K562 (cell line): ENCODE measurements at regions not wholly inside any gene's neighbourhood (a gene's known extent, or its start where the extent isn't known, plus 50 kb on each side); places are given as distances from the start of the nearest gene placed in this dataset.

Source experiments
- ATAC-seq: fragments of 200-7000 bp; cut with Tn5 transposase; 3 replicates; pipeline ENCODE4 v1.9.1; 2020; ENCODE audit warnings: moderate library complexity
- BruUV-seq: library from RNA; stranded (reverse); fragments of 400-500 nt; replicated peaks from 2 replicates; lab custom pipeline; 2021; lab: Mats Ljungman, UMichigan
- CTCF ChIA-PET: fragments of 300-600 bp; formaldehyde crosslinking; extraction: SDS; loops from one replicate; lab custom pipeline; 2021; ENCODE audit warnings: low intra/inter-chr PET ratio; lab: Yijun Ruan, JAX
- POLR2A ChIA-PET: fragments of 300-600, 350-650 bp; sonication (Branson Sonifier 250); formaldehyde crosslinking; extraction: SDS; loops from one replicate; lab custom pipeline; 2021; ENCODE audit warnings: antibody characterized with exemption, inconsistent platforms; lab: Yijun Ruan, JAX
- DNase-seq, 4 experiments: peaks; one replicate each; pipeline versions ENCODE4 v3.0.0 to v3.0.0-alpha.2; 2011 to 2018; ENCODE audit warnings: low spot score in 3 of 4, mixed read lengths in 3 of 4; ENCODE audit errors: extremely low read depth in 1 of 4
- FAIRE-seq: peaks from 2 replicates; lab custom pipeline; 2011; peaks lifted over from hg19 to GRCh38; lab: Jason Lieb, UNC
- H2AFZ ChIP-seq: 2 replicates; pipeline ENCODE4 v1.6.0; 2011; ENCODE audit warnings: low read depth, low read length, control low read depth, inconsistent platforms
- H3K27ac ChIP-seq: fragments of 200-600 bp; 3 replicates; pipeline ENCODE4 v1.8.0; 2011; ENCODE audit warnings: low read depth, mild to moderate bottlenecking, control low read depth, inconsistent platforms, low read length, moderate library complexity, mixed read lengths; ENCODE audit errors: extremely low read depth
- H3K27me3 ChIP-seq, 2 experiments: fragments of 300-600 bp in 1 of 2; 2 replicates in 1 of 2; 3 replicates in 1 of 2; pipeline versions ENCODE4 v1.6.0 to v1.8.0; 2011; ENCODE audit warnings: inconsistent platforms in 2 of 2, low read length in 2 of 2, mild to moderate bottlenecking in 1 of 2, mixed read lengths in 1 of 2, moderate library complexity in 1 of 2; ENCODE audit not compliant: control insufficient read depth in 2 of 2, insufficient read depth in 2 of 2
- H3K36me3 ChIP-seq: fragments of 300-600 bp; 3 replicates; pipeline ENCODE4 v1.8.0; 2011; ENCODE audit warnings: mild to moderate bottlenecking, low read length, inconsistent platforms; ENCODE audit not compliant: control insufficient read depth, insufficient read depth
- H3K4me1 ChIP-seq, 2 experiments: fragments of 200-600 bp in 1 of 2; replicated peaks in 1 of 2; 2 replicates in 1 of 2; 3 replicates in 1 of 2; pipeline versions ENCODE4 v1.5.1 to v1.8.0; 2011; ENCODE audit warnings: inconsistent platforms in 2 of 2, low read length in 2 of 2, mild to moderate bottlenecking in 1 of 2, mixed read lengths in 1 of 2, moderate library complexity in 1 of 2; ENCODE audit not compliant: control insufficient read depth in 2 of 2, insufficient read depth in 2 of 2
- H3K4me2 ChIP-seq: 2 replicates; pipeline ENCODE4 v1.6.1; 2011; ENCODE audit warnings: low read length, control low read depth, inconsistent platforms, mixed read lengths; ENCODE audit not compliant: insufficient read depth
- H3K4me3 ChIP-seq: fragments of 200-600 bp; sonication (generic), shearing (Covaris generic); 2 replicates; pipeline ENCODE4 v1.5.1; 2016; ENCODE audit warnings: control low read depth, inconsistent platforms
- H3K79me2 ChIP-seq: fragments of 200-600 bp; 3 replicates; pipeline ENCODE4 v1.8.0; 2011; ENCODE audit warnings: low read length, inconsistent platforms; ENCODE audit not compliant: control insufficient read depth, insufficient read depth
- H3K9ac ChIP-seq, 2 experiments: 2 replicates each; pipeline versions ENCODE4 v1.6.0 to v1.6.1; 2011; ENCODE audit warnings: low read depth in 2 of 2, low read length in 2 of 2, control low read depth in 1 of 2, inconsistent platforms in 1 of 2, mild to moderate bottlenecking in 1 of 2, mixed read lengths in 1 of 2; ENCODE audit not compliant: insufficient read depth in 1 of 2
- H3K9me1 ChIP-seq: one replicate; pipeline ENCODE4 v1.6.0; 2011; ENCODE audit warnings: inconsistent platforms, mild to moderate bottlenecking, low read length, moderate library complexity; ENCODE audit not compliant: control insufficient read depth, insufficient read depth
- H3K9me3 ChIP-seq: replicated peaks from 2 replicates; pipeline ENCODE4 v1.5.1; 2011; ENCODE audit warnings: low read depth, low read length, inconsistent platforms; ENCODE audit not compliant: control insufficient read depth, insufficient read depth
- H4K20me1 ChIP-seq: replicated peaks from 2 replicates; pipeline ENCODE4 v1.6.1; 2011; ENCODE audit warnings: low read length, inconsistent platforms, mixed read lengths; ENCODE audit not compliant: control insufficient read depth, insufficient read depth
- BRF2 ChIP-seq: IDR thresholded peaks from 3 replicates; pipeline ENCODE4 v1.6.1; 2011; ENCODE audit warnings: borderline replicate concordance, mild to moderate bottlenecking; ENCODE audit not compliant: insufficient read length, insufficient read depth
- GTF2F1 ChIP-seq: IDR thresholded peaks from 2 replicates; pipeline ENCODE4 v1.6.1; 2011; ENCODE audit warnings: low read depth, low read length, improper control_type of control experiment
- HNRNPLL ChIP-seq: fragments of 200-400 bp; formaldehyde crosslinking; IDR thresholded peaks from 2 replicates; pipeline ENCODE4 v1.6.1; 2017; ENCODE audit warnings: low read length, low read depth, mild to moderate bottlenecking; ENCODE audit not compliant: poor library complexity, severe bottlenecking
- MYBL2 ChIP-seq, 2 experiments: fragments of 450-650 bp in 1 of 2; sonication (generic) in 1 of 2; formaldehyde crosslinking in 1 of 2; IDR thresholded peaks; 2 replicates each; pipeline versions ENCODE4 v1.6.1 to v1.8.1; 2017 to 2022; ENCODE audit warnings: borderline replicate concordance in 1 of 2, inconsistent platforms in 1 of 2, low read depth in 1 of 2, mild to moderate bottlenecking in 1 of 2, missing genetic modification reagents in 1 of 2, moderate library complexity in 1 of 2
- NR2F6 ChIP-seq: fragments of 450-650 bp; formaldehyde crosslinking; IDR thresholded peaks from 2 replicates; pipeline ENCODE4 v1.4.0; 2020; ENCODE audit warnings: mild to moderate bottlenecking
- STAT5B ChIP-seq: fragments of 250-450 bp; sonication (Bioruptor Pico); IDR thresholded peaks from 2 replicates; pipeline ENCODE4 v1.8.0; 2021; ENCODE audit warnings: mild to moderate bottlenecking, inconsistent platforms
- ZNF174 ChIP-seq: fragments of 250-450 bp; sonication (Bioruptor Pico); IDR thresholded peaks from 2 replicates; pipeline ENCODE4 v1.4.0; 2020; ENCODE audit warnings: mild to moderate bottlenecking
- ZNF274 ChIP-seq: IDR thresholded peaks from 2 replicates; pipeline ENCODE4 v1.6.1; 2011; ENCODE audit warnings: low read depth, mild to moderate bottlenecking, low read length, moderate library complexity, borderline replicate concordance
- WGBS: fragments of 100-300 bp; shearing (Covaris generic); methylation state at CpG from one replicate; pipeline ENCODE4 v1.1.6; 2016; ENCODE audit warnings: low coverage, mixed read lengths; ENCODE audit not compliant: insufficient coverage; ENCODE audit errors: missing lambda C conversion rate; 5-methylcytosine and 5-hydroxymethylcytosine counted together
- in situ Hi-C: fragments of 300-500 bp; cut with MboI; formaldehyde crosslinking; loops from 4 replicates; pipeline ENCODE4 v1.15.0; 2018; ENCODE audit warnings: inconsistent platforms, mixed read lengths
- intact Hi-C: fragments of 100-400 bp; cut with micrococcal nuclease; formaldehyde crosslinking; loops from 2 replicates; pipeline ENCODE4 v1.14.2; 2022

GRCh38 chr4:114132199-114132598 lies 152.8 kb upstream of the ARSJ start:
- peaks cover 3% of the 10 kb centered on the region; the same call in 1 of the 2 replicates for H3K9me3 ChIP-seq
- H3K4me1 ChIP-seq: no peaks in the 10 kb centered on the region
- intact Hi-C loops: no loop called here
- H4K20me1 ChIP-seq: no peaks in the 10 kb centered on the region
- H3K9me1 ChIP-seq: no peaks in the 10 kb centered on the region
- no peaks in the 10 kb centered on the region for H3K27me3 ChIP-seq
- H3K4me3 ChIP-seq: no peak overlapping the region
- H3K79me2 ChIP-seq: no peaks in the 10 kb centered on the region
- BruUV-seq: no TSS peak
- no peak overlapping the region for H3K27ac ChIP-seq
- ATAC-seq (no peak), DNase-seq (no peak), FAIRE-seq (no peak)
- in situ Hi-C loops: no loop called here
- POLR2A ChIA-PET: no interaction called here
- H2AFZ ChIP-seq: no peak overlapping the region
- no peak overlapping the region for H3K9ac ChIP-seq
- H3K4me2 ChIP-seq: no peak overlapping the region
- no peak for TF ChIP-seq HNRNPLL
- no peak for TF ChIP-seq NR2F6
- no peak for TF ChIP-seq ZNF174 (CRISPR knock-in tag)
- TF ChIP-seq STAT5B: no peak
- TF ChIP-seq ZNF274: no peak
- TF ChIP-seq BRF2: no peak
- CTCF ChIA-PET: no interaction called here
- H3K36me3 ChIP-seq: no peaks in the 10 kb centered on the region
- WGBS: 0% methylated on average over 1 of the region's 2 CpGs

- intact Hi-C loops: no loop called here
- Histone ChIP-seq H3K36me3 (no peaks in the 10 kb centered on the region), H3K79me2 (no peaks in the 10 kb centered on the region), H3K4me2 (no peak overlapping the region), H3K9ac (no peak overlapping the region), H3K9me1 (no peaks in the 10 kb centered on the region), H3K27ac (no peak overlapping the region), H3K27me3 (no peaks in the 10 kb centered on the region), H3K4me3 (no peak overlapping the region), H2AFZ (no peak overlapping the region), H3K4me1 (no peaks in the 10 kb centered on the region), H4K20me1 (no peaks in the 10 kb centered on the region), H3K9me3 (peaks cover 3% of the 10 kb centered on the region; the same call in 1 of the 2 replicates)
- FAIRE-seq (no peak), ATAC-seq (no peak), DNase-seq (peak in 1 of 4 experiments; percentile 0)
- CTCF ChIA-PET: no interaction called here
- BruUV-seq: no TSS peak
- in situ Hi-C loops: no loop called here
- POLR2A ChIA-PET: no interaction called here
- 3% methylated on average over 2 of the region's 2 CpGs for WGBS
- no peak for TF ChIP-seq MYBL2 (IDR thresholded peaks at IDR 0.05; ENCODE audit: low read depth)
- no peak for TF ChIP-seq MYBL2 (CRISPR knock-in tag; IDR thresholded peaks at IDR 0.05; ENCODE audit: borderline replicate concordance)
- no peak for TF ChIP-seq GTF2F1
Observed at GRCh38 chr4:114132830-114133229, 153.4 kb upstream of the ARSJ start.
